ENCODE measurements at regions not wholly inside any gene's neighbourhood (a gene's known extent, or its start where the extent isn't known, plus 50 kb on each side); places are given as distances from the start of the nearest gene placed in this dataset.

DNA sequence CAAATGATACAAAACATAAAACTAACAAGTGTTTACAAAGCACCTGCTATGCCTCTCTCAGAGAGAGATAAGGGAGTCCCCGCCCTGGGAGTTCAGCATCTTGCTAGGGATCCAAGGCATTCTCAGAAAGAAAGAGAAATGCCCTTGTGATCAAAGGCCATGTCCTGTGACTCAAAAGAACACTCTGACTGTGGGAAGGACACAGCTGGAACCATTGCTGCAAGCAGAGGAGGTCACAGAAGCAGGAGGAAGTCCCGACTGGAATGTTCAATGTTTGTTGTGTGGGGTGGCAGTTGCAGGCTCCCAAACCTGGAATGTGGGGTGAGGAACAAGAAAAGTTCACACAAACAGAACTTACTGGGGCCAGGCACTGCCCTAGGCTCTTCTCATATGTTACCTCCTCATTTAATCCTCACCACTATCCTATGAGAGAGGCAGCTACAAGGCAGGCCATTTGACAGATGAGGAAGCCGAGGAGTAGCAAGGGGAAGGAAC is 93.0 kb upstream of the GRIK3 start:
- TF ChIP-seq, protein P1, sequence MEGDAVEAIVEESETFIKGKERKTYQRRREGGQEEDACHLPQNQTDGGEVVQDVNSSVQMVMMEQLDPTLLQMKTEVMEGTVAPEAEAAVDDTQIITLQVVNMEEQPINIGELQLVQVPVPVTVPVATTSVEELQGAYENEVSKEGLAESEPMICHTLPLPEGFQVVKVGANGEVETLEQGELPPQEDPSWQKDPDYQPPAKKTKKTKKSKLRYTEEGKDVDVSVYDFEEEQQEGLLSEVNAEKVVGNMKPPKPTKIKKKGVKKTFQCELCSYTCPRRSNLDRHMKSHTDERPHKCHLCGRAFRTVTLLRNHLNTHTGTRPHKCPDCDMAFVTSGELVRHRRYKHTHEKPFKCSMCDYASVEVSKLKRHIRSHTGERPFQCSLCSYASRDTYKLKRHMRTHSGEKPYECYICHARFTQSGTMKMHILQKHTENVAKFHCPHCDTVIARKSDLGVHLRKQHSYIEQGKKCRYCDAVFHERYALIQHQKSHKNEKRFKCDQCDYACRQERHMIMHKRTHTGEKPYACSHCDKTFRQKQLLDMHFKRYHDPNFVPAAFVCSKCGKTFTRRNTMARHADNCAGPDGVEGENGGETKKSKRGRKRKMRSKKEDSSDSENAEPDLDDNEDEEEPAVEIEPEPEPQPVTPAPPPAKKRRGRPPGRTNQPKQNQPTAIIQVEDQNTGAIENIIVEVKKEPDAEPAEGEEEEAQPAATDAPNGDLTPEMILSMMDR (IDR thresholded peaks at IDR 0.05; ENCODE audit: insufficient read depth, low read length): no peak
- no peak for TF ChIP-seq GABPA (IDR thresholded peaks at IDR 0.05; ENCODE audit: low read depth)
